Retina (tissue), 1 donor: ENCODE measurements at regions not wholly inside any gene's neighbourhood (a gene's known extent, or its start where the extent isn't known, plus 50 kb on each side); places are given as distances from the start of the nearest gene placed in this dataset.
"Not testable (repeated sequence)": the region's sequence is repeated elsewhere in the genome, so short reads cannot be mapped to it uniquely, and the experiment has no call there.

Source experiments
- DNase-seq: peaks from one replicate; pipeline ENCODE4 v3.0.0-alpha.2; 2016

- no peak for DNase-seq
Observed at GRCh38 chr2:18065249-18065648, 186.8 kb downstream of the KCNS3 start.

DNA sequence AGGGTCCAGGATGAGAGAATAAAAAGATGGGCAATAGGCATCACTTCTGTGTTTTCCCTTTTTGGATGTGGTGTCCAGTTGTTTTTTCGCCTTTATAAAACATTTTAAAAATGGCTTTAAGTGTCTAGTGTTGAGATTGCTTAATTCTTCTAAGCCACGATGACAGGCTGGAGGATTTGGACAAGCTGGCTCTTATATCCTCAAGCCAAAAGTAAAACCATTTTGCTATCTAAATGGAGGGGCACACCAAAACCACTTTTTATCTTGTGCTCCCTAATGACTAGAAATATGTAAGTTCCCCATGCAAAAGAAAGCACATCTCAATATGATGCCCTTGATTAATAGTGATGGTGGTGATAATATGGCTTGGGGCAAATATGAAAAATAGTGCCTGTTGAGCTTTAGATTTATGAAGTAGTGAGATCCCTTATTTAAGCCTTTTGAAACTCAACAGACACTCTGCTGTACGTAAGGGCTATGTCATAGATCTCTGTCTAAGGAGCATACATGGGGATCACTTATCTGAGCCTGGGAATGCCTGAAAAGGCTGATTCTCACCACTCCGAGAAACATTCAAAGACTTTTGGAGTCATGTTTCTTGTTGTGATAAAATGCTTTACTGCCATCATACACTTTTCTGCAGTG is 185.5 kb downstream of the KCNS3 start:
- DNase-seq = no peak

DNA sequence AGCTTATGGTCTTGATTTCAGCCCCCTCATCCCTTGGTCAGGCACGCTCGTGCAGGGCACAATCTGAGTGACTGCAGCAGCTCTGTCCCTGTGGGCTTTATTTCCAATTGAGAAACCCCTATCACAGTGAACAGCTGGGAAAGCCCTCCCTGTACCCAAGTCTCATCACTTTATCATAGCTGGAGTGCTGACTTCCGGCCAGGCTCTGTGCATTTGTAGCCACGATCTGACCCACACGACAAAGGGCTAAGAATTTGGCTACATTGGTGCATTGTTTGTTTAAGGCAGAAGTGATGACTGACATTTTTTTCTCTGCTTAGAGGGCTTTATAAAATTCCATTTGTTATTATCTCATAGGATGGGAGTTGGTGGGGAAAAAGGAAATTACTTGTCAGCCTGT is 184.4 kb downstream of the KCNS3 start:
- DNase-seq = no peak

DNA sequence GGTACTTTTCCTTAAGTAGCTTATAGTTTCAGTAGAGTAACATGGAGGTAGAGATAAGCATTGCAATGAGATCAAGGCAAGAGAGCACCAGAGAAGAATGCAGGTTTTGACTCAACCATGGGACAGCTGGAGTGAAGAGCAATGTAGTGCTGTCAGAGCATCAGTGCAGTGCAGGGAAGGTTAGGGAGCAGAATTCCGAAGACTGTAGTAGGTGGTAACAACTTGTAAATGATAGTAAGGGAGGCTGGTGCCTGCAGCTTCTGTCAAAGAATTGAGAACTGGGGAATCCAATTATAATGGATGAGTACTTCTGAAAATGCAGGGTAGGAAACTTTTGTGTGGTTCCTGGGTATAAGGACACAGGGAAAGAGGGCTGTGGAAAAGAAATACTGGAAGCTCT is 183.2 kb downstream of the KCNS3 start:
- DNase-seq = no peak

DNA sequence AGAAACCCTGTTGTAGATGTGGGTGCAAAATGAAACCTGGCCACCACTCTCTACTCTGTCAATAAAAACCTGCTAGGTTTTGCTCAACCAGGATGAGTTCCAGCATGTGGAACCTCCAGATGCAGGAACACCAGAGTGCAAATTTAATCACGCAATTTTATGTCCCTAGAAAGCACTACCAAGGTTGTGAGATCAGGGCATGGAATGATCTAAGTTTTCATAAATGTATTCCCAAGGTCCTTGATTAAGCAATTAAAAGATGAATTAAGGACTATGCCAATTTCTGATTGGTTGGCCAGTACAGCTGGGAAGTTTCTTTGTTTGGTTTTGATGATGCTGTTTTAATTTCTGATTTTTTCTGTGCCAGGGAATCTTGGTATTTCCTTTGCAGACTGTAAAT is 179.2 kb downstream of the KCNS3 start:
- DNase-seq = no peak

DNA sequence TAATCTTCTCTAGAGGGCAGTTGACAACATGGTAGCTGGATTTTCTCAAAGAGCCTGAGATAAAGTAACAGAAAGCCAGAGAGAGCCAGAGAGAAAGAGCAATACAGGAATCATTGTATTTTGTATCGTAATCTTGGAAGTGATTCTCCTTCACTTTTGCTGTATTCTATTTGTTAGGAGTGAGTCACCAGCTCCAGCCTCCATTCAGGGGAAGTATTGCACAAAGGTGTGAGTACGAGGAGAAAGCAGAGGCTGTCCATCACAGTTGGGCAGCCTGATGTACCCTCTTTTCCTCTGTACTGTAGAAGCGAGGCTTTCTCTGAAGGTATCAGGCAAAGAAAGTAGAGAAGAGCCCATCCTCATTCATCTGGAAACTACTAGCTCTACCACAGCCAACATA is 176.8 kb downstream of the KCNS3 start:
- no peak for DNase-seq

DNA sequence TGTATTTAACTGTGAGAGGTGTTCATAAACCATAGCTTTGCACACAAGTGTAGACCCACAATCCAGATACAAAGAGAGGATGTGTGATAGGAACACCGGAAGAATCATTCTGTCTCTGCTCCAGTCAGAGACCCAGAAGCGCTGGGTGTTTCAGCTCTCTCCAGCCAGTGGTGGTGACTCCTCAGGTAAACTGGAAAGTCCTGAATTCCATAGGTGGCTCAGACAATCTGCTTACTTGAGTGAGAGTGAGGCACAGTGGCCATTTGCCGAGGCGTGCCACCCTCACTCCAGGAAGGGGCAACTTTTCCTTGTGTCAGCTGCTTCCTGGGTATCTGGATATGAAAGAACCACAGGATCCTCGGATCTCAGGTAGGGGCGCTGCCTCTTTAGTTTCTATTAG is 171.5 kb downstream of the KCNS3 start:
- DNase-seq = no peak

DNA sequence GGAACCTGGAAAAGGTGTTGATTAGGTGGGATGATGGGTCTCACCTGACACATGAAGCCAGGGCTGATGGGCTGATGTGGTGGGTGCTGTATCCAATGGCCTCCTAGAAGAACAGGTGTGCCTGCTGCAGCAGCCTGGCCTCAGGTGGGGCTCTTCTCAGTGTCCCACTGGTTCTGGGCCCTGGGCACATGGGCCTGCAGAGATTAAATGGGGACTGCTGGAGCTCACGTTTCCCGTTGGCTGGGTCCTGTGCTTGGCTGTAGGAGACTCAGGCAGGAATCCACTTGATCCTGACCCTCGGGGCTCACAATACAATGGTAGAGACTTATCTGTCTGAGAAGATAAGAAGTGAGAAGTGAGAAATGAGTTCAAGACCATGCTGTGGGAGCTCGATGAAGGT is 170.9 kb downstream of the KCNS3 start:
- DNase-seq = no peak

- no peak for DNase-seq
Observed at GRCh38 chr2:18047896-18048657, 169.6 kb downstream of the KCNS3 start.

DNA sequence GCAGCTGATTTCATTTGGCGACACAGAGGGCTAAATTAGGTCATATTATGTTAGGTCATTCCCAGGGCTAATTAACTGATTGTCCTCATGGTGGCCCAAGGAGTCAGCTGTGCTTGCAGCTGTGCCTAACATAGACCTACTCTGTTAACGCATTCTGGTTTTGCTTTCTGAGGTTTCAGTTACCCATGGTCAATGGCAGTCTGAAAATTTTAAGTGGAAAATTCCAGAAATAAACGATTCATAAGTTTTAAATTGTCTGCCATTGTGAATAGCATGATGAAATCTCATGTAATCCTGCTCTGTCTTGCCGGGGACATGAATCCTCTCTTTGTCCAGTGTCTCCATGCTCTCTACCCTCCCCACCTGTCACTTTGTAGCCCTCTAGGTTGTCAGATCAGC is 168.7 kb downstream of the KCNS3 start:
- no peak for DNase-seq

GRCh38 chr2:18046558-18047212 is 168.2 kb downstream of the KCNS3 start:
- no peak for DNase-seq

- DNase-seq = no peak
Observed at GRCh38 chr2:18046017-18046416, 167.6 kb downstream of the KCNS3 start.

DNA sequence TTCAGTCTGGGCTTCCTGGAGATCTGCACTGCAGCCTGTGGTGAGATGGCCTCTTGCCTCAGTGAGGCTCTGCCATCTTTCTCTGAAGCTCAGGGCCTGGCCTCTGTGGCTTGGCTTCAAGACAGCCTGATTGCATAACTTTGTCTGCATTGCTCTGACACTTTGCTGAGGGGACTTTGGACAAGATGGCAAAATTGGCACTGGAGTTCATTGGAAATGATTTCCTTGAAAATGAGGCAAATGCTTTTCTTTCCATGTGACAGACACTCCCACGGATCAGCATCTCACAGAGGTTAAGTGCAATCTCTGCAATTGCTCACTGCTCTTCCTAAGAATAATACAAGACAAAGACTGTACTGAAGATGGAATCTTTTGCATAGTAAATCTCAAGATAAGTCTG is 166.8 kb downstream of the KCNS3 start:
- DNase-seq = no peak

DNA sequence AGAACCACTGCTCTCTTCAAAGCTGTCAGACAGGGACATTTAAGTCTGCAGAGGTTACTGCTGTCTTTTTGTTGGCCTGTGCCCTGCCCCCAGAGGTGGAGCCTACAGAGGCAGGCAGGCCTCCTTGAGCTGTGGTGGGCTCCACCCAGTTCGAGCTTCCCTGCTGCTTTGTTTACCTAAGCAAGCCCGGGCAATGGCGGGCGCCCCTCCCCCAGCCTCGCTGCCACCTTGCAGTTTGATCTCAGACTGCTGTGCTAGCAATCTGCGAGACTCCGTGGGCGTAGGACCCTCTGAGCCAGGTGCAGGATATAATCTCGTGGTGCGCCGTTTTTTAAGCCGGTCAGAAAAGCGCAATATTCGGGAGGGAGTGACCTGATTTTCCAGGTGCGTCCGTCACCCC is 138.9 kb downstream of the KCNS3 start:
- DNase-seq = not testable (repeated sequence)

- no peak for DNase-seq
Observed at GRCh38 chr2:18009891-18010290, 131.4 kb downstream of the KCNS3 start.

- no peak for DNase-seq
Observed at GRCh38 chr2:18005411-18005810, 126.9 kb downstream of the KCNS3 start.

DNA sequence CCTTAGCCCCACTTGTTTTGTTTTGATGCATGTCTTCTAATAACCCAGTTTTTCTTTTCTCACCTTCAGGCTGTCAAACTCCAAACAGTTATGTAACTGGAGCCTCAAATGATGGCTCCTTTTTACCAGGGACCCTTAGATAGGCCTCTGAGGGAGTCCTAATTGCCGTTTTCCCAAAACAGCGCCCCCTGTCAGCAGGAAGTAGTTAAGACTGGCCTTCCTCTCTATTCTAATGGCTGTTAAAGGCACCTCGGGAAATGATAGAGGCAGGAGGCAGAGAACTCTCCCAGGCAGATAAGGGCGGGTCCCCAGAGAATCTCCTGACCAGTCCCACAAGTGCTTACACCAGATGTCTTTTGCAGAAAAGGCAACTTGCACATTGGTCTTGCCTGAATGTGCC is 123.2 kb downstream of the KCNS3 start:
- no peak for DNase-seq

DNA sequence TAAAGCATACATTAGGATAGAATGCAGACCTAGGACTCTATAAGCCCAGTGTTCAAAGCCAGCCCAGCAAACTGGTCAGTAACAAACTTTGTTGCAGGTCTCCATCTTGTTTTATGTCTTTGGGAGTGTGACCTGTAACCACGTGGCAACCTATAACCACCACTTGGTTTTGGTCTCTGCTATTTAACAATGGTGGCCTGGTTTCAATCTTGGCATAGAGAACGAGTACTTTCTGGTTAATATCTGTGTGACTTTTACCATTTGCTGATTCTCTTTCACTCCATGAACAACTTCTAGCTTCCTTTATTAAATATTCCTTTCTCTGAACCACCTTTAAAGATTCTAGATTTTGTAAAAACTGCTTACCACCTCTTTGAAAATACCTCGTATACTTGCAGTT is 118.5 kb downstream of the KCNS3 start:
- DNase-seq = no peak

DNA sequence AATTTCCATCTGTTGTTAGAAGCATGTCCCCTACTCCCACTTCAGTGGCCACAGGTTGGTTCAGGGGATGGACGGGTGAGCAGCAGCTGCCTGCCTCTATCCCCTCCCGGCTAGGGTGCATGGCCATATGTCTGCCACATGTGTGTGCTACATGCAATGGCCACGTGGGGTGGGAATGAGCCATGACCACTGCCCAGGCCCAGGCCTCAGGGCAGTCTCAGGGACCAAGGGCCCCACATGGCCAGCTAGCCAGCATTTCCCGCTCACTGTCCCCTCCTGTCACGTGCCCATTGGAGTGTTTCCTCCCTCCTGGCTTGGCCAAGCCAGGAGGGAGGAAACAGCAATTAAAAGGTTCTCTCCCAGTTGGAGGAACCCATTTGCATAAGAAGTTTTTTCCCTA is 117.1 kb downstream of the KCNS3 start:
- DNase-seq = no peak
